HG02885 (cell line): ENCODE measurements at regions not wholly inside any gene's neighbourhood (a gene's known extent, or its start where the extent isn't known, plus 50 kb on each side); places are given as distances from the start of the nearest gene placed in this dataset.
"Not testable (repeated sequence)": the region's sequence is repeated elsewhere in the genome, so short reads cannot be mapped to it uniquely, and the experiment has no call there.

Experiments
- ATAC-seq: cut with Tn5 transposase; IDR thresholded peaks from one replicate; pipeline ENCODE4 v1.9.1; 2021; ENCODE audit warnings: mild to moderate bottlenecking; ENCODE audit not compliant: unreplicated experiment, poor library complexity

DNA sequence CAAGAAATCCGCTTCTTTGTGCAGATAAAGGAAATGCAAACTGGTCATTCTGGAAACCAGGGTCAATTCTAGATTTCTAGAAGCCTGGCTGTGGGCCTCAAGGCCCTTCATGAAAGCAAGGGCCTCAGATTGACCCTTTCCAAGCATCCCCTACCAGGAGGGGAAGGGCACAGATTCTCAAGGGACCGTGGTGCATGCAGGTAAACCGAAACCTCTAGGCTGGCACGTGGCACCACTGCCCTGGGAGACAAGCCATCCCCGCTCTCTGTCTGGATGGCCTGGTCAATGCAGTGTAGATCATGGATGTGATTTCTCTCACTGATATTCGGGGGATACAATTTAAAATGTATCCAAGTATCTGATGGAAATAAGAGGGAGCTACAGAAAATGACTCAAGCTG is 69.4 kb downstream of the TOMM20 start:
- no peak for ATAC-seq

GRCh38 chr1:235058695-235059094 is 69.9 kb downstream of the TOMM20 start:
- ATAC-seq, result no peak

DNA sequence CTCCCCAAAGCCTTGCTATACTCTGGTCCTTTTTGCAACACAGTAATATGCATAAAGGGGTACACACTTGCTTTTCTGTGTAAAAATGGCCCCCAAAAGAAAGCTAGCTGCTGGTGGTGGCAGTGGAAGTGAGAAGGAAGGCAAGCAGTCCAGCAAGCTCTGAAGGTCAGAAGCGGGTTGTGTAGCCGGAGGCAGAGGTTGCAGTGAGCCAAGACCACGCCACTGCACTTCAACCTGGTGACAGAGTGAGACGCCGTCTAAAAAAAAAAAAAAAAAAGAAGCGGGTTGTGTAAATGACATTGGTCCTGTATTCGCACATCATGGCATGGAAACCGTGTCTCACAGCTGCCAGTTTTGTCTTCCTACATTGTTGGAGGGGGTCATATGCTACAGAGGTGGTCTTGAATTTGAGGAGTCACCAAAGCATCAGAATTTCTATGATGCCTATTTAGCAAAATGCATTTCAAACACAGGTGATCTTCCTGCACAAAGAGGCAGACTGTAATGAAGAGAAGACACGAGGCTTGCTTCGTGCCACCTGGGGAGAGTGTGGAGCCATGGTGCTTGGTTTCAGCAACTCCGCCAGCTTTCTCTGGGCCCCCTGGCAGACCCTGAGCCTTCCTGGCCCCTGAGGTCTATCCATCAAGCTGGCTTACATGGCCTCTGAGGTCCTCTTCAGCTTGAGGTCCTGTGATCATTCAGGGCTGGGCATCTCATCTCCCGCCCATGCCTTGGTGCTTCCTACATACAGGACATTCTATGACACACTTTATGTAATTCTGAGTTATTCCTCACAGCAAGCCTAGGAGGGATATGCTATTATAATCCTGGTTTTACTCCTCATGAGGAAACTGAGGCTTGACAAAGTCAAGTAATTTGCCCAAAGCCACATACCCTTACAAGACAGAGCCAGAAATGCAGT is 71.0 kb downstream of the TOMM20 start:
- no peak for ATAC-seq

- ATAC-seq, result no peak
Observed at GRCh38 chr1:235056937-235057336, 71.7 kb downstream of the TOMM20 start.

DNA sequence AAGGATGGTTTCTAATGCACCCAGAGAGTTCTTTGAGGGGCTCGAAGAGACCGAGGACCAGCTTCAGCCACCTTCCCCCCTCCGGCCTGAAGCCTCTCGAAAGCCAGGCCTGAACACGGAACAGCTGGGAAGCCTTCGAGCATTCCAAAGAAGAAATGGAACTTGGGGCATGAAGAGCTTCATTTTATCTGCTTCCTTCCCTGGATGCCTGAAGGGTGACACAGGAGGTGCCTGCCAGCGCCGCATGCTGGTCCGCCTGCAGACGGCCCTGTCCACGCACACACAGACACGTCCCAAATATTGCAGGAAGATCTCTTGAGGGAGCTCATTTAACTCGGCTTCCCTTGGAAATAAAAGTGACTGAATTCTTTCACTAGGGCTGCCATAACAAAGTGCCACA is 73.7 kb downstream of the TOMM20 start:
- no peak for ATAC-seq

DNA sequence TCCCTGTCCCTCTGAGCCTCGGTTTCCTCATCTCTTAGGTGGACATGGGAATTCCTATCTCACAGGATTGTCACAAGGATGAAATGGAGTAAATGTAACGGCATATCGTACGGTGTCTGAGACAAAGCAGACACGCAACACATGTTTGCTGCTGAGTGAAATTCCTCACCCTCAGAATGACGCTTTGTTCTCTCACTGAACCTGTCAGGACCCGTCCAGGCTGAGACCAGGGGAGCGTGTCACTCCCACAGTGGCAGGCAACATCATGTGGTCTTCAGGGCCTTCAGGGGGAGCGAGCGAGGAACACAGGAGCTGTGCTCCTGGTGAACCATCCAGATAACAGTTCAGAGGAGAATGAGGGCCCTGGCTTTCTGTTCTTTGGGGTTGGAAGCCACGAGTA is 74.2 kb downstream of the TOMM20 start:
- ATAC-seq, result no peak

DNA sequence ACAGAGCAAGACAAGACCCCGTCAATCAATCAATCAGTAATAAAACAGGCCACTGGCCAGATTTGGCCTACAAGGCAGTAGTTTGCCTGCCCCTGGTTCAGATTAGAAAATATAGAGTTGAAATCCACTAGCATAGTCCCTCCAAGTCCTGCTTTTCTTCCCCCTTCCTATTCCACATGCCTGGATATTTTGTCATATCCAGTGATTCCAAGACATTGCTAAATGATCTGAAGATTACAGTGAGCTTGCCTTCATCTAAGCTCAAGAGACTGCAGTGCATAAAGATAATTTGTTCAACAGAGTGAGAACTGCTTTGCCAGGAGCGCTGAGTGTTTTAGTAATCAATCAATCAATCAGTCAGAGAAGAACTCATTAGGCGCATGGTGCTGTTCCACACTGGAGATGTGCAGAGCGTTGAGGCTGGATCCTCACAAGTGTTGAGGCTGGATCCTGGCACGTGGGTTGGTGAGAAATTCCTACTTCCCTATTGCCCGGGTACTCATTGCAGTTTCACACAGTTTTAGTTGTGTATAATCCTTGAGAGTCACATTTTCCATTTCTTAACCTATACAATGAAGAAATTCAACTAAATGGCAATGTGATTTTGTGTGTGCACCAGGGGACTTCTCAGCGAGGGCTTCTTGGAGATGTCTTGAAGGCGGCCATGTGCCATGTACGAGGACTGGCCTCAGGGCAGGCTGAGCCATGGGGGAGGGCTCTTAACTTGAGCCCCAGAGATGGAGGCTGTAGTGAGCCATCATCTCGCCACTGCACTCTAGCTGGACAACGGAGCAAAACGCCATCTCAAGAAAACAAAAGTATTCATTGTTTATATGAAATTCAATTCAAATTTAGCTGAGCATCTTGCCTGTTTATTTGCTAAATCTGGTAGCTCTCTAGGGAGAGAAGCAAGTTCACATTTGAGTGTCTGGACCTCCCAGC is 76.3 kb downstream of the TOMM20 start:
- ATAC-seq, result no peak

- ATAC-seq, result no peak
Observed at GRCh38 chr1:235051521-235051920, 77.1 kb downstream of the TOMM20 start.

GRCh38 chr1:235050911-235051360 is 77.7 kb downstream of the TOMM20 start:
- ATAC-seq, result peak; percentile 60

DNA sequence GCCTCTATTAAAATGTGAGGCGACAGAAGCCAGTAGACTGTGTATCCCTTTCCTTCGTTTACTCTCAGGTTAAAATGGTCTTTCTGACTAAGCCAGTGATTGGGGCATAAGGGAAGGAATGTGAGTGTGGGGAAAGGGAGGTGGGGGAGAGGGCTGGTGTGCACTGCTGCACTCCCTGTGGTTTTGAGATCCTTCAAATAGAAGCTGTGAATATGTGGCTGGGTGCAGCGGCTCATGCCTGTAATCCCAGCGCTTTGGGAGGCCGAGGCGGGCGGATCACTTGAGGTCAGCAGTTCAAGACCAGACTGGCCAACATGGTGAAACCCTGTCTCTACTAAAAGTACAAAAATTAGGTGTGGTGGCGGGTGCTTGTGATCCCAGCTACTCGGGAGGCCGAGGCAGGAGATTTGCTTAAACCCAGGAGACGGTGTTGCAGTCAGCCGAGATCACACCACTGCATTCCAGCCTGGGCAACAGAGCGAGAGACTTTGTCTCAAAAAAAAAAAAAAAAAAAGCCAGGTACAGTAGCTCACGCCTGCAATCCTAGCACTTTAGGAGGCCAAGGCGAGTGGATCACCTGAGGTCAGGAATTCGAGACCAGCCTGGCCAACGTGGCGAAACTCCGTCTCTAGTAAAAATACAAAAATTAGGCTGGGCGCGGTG is 78.8 kb downstream of the TOMM20 start:
- ATAC-seq, result not testable (repeated sequence)

DNA sequence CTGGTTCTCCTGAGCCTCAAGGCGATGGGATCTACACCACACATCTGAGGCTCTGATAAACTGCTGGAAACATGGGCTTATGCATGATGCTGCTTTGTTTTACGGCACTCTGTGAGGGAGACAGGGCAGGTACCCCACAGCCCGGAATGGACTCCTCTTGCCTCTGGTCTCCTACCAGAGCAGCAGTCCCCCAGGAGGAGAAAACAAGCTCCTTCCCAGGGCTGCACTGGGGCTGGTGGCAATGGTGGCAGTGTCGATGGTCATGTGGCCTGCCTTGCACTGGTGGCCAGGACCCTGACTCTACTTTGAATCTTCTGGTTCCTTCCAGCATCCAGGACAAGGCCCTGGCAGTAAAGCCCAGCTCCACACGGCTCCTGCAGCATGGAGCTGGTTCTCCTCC is 79.4 kb downstream of the TOMM20 start:
- ATAC-seq, result no peak

GRCh38 chr1:235047331-235047871 is 81.2 kb downstream of the TOMM20 start:
- no peak for ATAC-seq

DNA sequence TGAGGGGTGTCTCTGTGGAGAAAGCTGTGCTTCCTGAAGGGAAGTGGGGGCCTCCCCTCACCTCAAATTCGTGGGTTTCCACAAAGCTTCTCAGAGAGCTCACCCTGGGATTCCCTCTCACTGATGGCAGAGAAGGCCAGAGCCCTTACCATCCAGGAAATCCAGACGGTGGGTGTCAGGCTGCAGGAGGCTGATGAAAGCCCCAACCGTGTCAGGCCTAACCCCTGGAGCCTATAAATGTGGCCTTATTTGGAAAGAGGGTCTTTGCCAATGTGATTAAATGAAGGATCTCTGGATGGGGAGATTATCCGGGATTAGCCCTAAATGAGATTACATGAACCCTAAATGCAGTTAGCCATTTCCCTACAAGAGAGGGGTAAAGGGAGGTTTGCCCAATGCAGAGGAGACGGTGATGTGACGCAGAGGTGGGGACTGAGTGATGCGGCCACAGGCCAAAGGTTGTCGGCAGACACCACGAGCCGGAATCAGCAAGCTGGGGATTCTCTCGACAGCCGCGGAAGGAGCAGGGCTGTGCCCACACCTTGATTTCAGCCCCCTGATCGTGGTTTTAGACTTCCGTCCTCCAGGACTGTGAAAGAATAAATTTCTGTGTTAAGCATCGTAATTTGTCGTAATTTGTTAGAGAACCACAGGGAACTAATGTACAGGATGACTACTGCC is 82.6 kb downstream of the TOMM20 start:
- no peak for ATAC-seq

DNA sequence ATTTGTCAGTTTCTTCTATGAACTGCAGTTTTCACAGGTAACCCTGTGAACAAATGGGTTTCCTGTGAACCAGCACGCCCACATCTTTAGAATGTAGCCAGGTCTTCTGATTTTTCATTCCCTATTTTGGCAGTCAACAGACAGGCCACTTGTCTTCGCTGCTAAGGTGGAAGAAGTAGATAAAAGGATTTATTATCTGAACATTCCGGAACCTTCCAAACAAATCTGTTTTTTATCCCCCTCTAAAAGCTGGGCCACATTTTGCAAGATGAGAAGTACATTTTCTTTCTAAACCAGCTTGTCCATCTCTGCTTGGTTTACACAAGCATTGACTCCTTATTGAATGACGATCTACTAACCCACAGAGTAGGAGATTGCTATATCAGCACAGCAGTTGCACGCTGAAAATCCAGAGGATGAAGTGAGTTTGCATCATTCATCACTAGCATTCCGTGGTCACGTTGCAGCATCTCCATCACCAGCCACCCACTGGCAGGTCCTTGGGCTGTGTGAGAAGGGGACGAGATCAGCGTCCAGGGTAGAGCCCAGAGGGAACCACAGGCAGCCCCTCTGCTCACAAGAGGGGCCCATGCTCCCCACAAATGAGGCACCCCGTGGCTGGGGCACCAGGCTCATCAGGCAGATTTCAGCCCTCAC is 83.5 kb downstream of the TOMM20 start:
- no peak for ATAC-seq

GRCh38 chr1:235043234-235043633 is 85.4 kb downstream of the TOMM20 start:
- ATAC-seq, result no peak

GRCh38 chr1:235038701-235039100 is 89.9 kb downstream of the TOMM20 start:
- ATAC-seq, result no peak

DNA sequence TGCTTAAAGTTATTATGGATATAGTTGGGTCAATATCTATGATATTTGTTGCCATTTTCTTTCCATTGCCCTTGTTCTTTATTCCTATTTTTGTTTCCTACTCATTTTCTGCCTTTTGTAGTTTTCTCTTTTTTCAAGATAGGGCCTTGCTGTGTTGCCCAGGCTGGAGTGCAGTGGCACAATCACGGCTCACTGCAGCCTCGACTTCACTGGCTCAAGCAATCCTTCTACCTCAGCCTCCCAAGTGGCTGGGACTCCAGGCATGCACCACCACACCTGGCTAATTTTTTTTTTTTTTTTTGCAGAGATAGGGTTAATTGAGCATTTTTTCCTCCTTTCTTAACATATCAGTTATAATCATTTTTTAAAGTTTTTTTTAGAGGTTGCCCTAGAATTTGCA is 92.7 kb downstream of the TOMM20 start:
- no peak for ATAC-seq

- no peak for ATAC-seq
Observed at GRCh38 chr1:235030919-235031596, 97.6 kb downstream of the TOMM20 start.

DNA sequence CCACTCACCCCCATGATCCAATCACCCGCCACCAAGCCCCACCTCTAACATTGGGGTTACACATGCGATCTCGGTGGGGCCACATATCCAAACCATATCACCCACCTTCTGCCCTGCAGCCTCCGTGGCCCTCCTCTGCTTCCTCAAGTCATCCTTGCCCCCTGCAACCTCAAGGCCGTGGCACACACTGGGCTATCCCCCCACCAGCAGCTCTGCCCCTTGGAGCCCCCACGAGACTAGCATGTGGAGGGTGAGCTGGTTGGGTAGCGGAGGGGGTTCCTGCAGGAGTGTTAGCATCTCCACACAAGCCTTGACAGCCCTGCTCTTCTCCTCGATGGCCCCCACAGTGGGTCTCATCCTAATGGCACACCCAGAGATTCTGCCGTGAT is 100.8 kb downstream of the TOMM20 start:
- ATAC-seq, result no peak
